ENCODE measurements at regions not wholly inside any gene's neighbourhood (a gene's known extent, or its start where the extent isn't known, plus 50 kb on each side); places are given as distances from the start of the nearest gene placed in this dataset.

DNA sequence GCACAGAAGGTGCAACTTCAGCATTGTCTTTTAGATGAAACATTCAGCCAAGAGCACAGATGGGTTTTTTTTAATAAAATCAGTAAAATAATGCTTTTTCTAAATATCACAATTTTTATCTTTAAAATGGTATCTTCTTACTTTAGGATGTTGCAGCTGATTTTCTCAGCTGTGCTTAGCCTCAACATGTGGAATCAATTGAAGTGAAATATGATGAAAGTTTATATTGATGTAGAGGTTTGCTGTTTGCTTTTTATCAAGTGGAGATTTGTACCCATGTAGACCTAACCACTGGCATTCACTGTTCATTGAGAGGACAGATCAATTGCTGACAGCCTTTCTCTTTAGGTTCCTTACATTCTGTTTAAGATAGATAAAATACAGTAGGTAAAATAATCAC lies 107.8 kb downstream of the CYB561 start:
- Histone ChIP-seq H3K14ac (ENCODE audit: low read length) (no peak overlapping the region), H3K23ac (ENCODE audit: low read depth, low read length, poor library complexity) (no peak overlapping the region), H3K27me3 (ENCODE audit: control insufficient read depth in 3 of 3, insufficient read depth in 3 of 3, low read depth in 1 of 3, low read length in 3 of 3) (no peaks in the 10 kb centered on the region), H4K8ac (ENCODE audit: low read depth, low read length) (no peak overlapping the region), H3K27ac (replicated peaks; ENCODE audit: low read length) (no peak overlapping the region), H4K91ac (ENCODE audit: low read depth, low read length, poor library complexity) (no peak overlapping the region), H3K4me3 (ENCODE audit: low read length in 2 of 2) (no peak overlapping the region), H3K79me1 (ENCODE audit: low read depth, low read length) (no peaks in the 10 kb centered on the region), H3K9ac (ENCODE audit: low read depth, low read length, poor library complexity) (no peak overlapping the region), H2AK5ac (ENCODE audit: low read depth, low read length) (no peak overlapping the region), H3K9me3 (replicated peaks in 1 of 2; ENCODE audit: control insufficient read depth in 2 of 2, insufficient read depth in 1 of 2, low read depth in 1 of 2, low read length in 2 of 2) (no peaks in the 10 kb centered on the region), H2BK120ac (ENCODE audit: low read depth, low read length) (no peak overlapping the region), H3K4me1 (ENCODE audit: control insufficient read depth in 2 of 2, insufficient read depth in 1 of 2, low read depth in 1 of 2, low read length in 2 of 2) (peaks cover 0 to 2% of the 10 kb centered on the region in 2 donors), H3K4ac (ENCODE audit: low read length) (no peak overlapping the region), H2BK15ac (ENCODE audit: low read length) (no peak overlapping the region), H2BK5ac (ENCODE audit: low read length) (no peak overlapping the region), H3K4me2 (ENCODE audit: insufficient read depth, low read length, poor library complexity, severe bottlenecking) (no peak overlapping the region), H2BK12ac (ENCODE audit: low read length) (no peak overlapping the region), H2AFZ (ENCODE audit: low read length) (no peak overlapping the region), H3K36me3 (replicated peaks in 1 of 2; ENCODE audit: control insufficient read depth in 2 of 2, insufficient read depth in 2 of 2, low read length in 2 of 2) (peaks cover 0 to 61% of the 10 kb centered on the region in 2 donors), H3K18ac (ENCODE audit: low read length) (no peak overlapping the region)
- no peak for DNase-seq (ENCODE audit: low spot score)

DNA sequence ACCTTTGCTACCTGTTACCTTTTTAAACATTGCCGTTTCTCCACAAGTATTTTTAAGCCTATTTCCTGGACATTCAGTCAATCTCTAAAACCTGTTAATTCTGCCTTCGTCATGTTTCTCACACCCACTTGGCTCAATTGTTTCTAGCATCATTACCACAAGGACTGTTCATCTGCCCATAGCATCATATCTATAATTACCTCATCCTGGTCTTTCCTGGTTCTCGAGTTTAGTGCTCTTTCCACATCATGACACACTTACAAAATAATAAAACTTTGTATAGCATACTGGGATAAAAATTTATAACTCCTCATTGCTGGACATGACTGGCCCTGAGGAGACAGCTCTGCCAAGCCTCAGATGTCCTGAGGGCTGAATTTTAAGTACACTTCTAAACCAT lies 104.8 kb downstream of the CYB561 start:
- Histone ChIP-seq H3K36me3 (replicated peaks in 1 of 2; ENCODE audit: control insufficient read depth in 2 of 2, insufficient read depth in 2 of 2, low read length in 2 of 2) (peaks cover 0 to 71% of the 10 kb centered on the region in 2 donors), H3K4me1 (ENCODE audit: control insufficient read depth in 2 of 2, insufficient read depth in 1 of 2, low read depth in 1 of 2, low read length in 2 of 2) (peaks cover 0 to 2% of the 10 kb centered on the region in 2 donors), H3K14ac (ENCODE audit: low read length) (no peak overlapping the region), H3K4me3 (ENCODE audit: low read length in 2 of 2) (no peak overlapping the region), H4K91ac (ENCODE audit: low read depth, low read length, poor library complexity) (no peak overlapping the region), H3K18ac (ENCODE audit: low read length) (no peak overlapping the region), H2BK12ac (ENCODE audit: low read length) (no peak overlapping the region), H2AFZ (ENCODE audit: low read length) (no peak overlapping the region), H3K9ac (ENCODE audit: low read depth, low read length, poor library complexity) (no peak overlapping the region), H4K8ac (ENCODE audit: low read depth, low read length) (no peak overlapping the region), H2BK15ac (ENCODE audit: low read length) (no peak overlapping the region), H3K9me3 (replicated peaks in 1 of 2; ENCODE audit: control insufficient read depth in 2 of 2, insufficient read depth in 1 of 2, low read depth in 1 of 2, low read length in 2 of 2) (no peaks in the 10 kb centered on the region), H2AK5ac (ENCODE audit: low read depth, low read length) (no peak overlapping the region), H3K4me2 (ENCODE audit: insufficient read depth, low read length, poor library complexity, severe bottlenecking) (no peak overlapping the region), H2BK120ac (ENCODE audit: low read depth, low read length) (no peak overlapping the region), H2BK5ac (ENCODE audit: low read length) (no peak overlapping the region), H3K27ac (replicated peaks; ENCODE audit: low read length) (no peak overlapping the region), H3K23ac (ENCODE audit: low read depth, low read length, poor library complexity) (no peak overlapping the region), H3K4ac (ENCODE audit: low read length) (no peak overlapping the region), H3K27me3 (ENCODE audit: control insufficient read depth in 3 of 3, insufficient read depth in 3 of 3, low read depth in 1 of 3, low read length in 3 of 3) (no peaks in the 10 kb centered on the region), H3K79me1 (ENCODE audit: low read depth, low read length) (peaks cover 1% of the 10 kb centered on the region)
- DNase-seq (ENCODE audit: low spot score), result no peak
- no CpG with 5 or more reads among the region's 3 CpGs for WGBS, 2 donors (ENCODE audit: extremely low coverage in 2 of 2, insufficient read length in 2 of 2, insufficient replicate concordance in 1 of 2)

DNA sequence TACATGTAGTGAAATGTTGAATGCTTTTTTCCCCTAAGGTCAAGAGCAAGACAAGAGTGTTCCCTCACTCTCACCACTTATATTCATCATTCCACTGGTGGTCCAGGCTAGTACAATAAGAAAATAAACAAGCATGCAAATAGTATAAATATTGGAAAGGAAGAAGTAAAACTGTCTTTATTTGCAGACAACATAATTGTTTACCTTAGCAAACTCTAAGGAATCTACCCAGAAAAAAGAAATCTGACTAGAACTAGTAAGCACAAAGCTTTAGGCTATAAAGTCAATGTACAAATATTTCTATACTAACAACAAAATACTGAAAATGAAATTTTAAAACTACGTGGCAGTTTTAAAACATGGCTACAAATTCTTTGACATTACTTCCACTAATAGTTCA lies 101.7 kb downstream of the CYB561 start:
- Histone ChIP-seq H3K4ac (ENCODE audit: low read length) (no peak overlapping the region), H3K27me3 (ENCODE audit: control insufficient read depth in 3 of 3, insufficient read depth in 3 of 3, low read depth in 1 of 3, low read length in 3 of 3) (no peaks in the 10 kb centered on the region), H3K36me3 (replicated peaks in 1 of 2; ENCODE audit: control insufficient read depth in 2 of 2, insufficient read depth in 2 of 2, low read length in 2 of 2) (peaks cover 0 to 92% of the 10 kb centered on the region in 2 donors), H3K4me3 (ENCODE audit: low read length in 2 of 2) (no peak overlapping the region), H2BK5ac (ENCODE audit: low read length) (no peak overlapping the region), H3K9ac (ENCODE audit: low read depth, low read length, poor library complexity) (no peak overlapping the region), H2AK5ac (ENCODE audit: low read depth, low read length) (no peak overlapping the region), H3K4me1 (ENCODE audit: control insufficient read depth in 2 of 2, insufficient read depth in 1 of 2, low read depth in 1 of 2, low read length in 2 of 2) (no peaks in the 10 kb centered on the region), H2BK12ac (ENCODE audit: low read length) (no peak overlapping the region), H2BK120ac (ENCODE audit: low read depth, low read length) (no peak overlapping the region), H3K79me1 (ENCODE audit: low read depth, low read length) (peaks cover 1% of the 10 kb centered on the region), H3K18ac (ENCODE audit: low read length) (no peak overlapping the region), H3K4me2 (ENCODE audit: insufficient read depth, low read length, poor library complexity, severe bottlenecking) (no peak overlapping the region), H4K91ac (ENCODE audit: low read depth, low read length, poor library complexity) (no peak overlapping the region), H3K9me3 (replicated peaks in 1 of 2; ENCODE audit: control insufficient read depth in 2 of 2, insufficient read depth in 1 of 2, low read depth in 1 of 2, low read length in 2 of 2) (no peaks in the 10 kb centered on the region), H3K23ac (ENCODE audit: low read depth, low read length, poor library complexity) (no peak overlapping the region), H3K14ac (ENCODE audit: low read length) (no peak overlapping the region), H2BK15ac (ENCODE audit: low read length) (no peak overlapping the region), H2AFZ (ENCODE audit: low read length) (no peak overlapping the region), H3K27ac (replicated peaks; ENCODE audit: low read length) (no peak overlapping the region), H4K8ac (ENCODE audit: low read depth, low read length) (no peak overlapping the region)
- WGBS, 2 donors (ENCODE audit: extremely low coverage in 2 of 2, insufficient read length in 2 of 2, insufficient replicate concordance in 1 of 2), result no CpG with 5 or more reads among the region's 1 CpG
- DNase-seq (ENCODE audit: low spot score), result no peak

DNA sequence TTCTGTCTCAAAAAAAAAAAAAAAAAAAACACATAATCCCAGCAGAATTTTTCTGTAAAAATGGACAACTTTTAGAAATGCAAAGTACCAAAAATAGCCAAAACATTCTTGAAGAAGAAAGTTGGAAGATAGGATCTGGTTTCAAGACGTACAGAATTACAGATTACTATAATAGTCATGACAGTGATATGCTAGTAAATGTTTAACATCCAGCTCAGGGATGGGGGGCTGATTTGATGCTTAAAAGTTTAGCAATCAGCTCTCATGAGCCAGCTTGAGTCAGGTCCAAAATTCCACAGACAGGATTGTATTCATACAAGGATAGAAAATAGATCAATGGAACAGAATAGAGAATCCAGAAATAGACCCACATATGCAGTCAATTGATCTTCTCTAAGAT lies 100.5 kb downstream of the CYB561 start:
- no CpG with 5 or more reads among the region's 1 CpG for WGBS, 2 donors (ENCODE audit: extremely low coverage in 2 of 2, insufficient read length in 2 of 2, insufficient replicate concordance in 1 of 2)
- Histone ChIP-seq H2AFZ (ENCODE audit: low read length) (no peak overlapping the region), H3K9me3 (replicated peaks in 1 of 2; ENCODE audit: control insufficient read depth in 2 of 2, insufficient read depth in 1 of 2, low read depth in 1 of 2, low read length in 2 of 2) (no peaks in the 10 kb centered on the region), H3K79me1 (ENCODE audit: low read depth, low read length) (peaks cover 1% of the 10 kb centered on the region), H3K18ac (ENCODE audit: low read length) (no peak overlapping the region), H3K27me3 (ENCODE audit: control insufficient read depth in 3 of 3, insufficient read depth in 3 of 3, low read depth in 1 of 3, low read length in 3 of 3) (no peaks in the 10 kb centered on the region), H2BK15ac (ENCODE audit: low read length) (no peak overlapping the region), H2AK5ac (ENCODE audit: low read depth, low read length) (no peak overlapping the region), H3K4me1 (ENCODE audit: control insufficient read depth in 2 of 2, insufficient read depth in 1 of 2, low read depth in 1 of 2, low read length in 2 of 2) (no peaks in the 10 kb centered on the region), H3K36me3 (replicated peaks in 1 of 2; ENCODE audit: control insufficient read depth in 2 of 2, insufficient read depth in 2 of 2, low read length in 2 of 2) (peaks cover 0 to 93% of the 10 kb centered on the region in 2 donors), H2BK120ac (ENCODE audit: low read depth, low read length) (no peak overlapping the region), H3K9ac (ENCODE audit: low read depth, low read length, poor library complexity) (no peak overlapping the region), H4K91ac (ENCODE audit: low read depth, low read length, poor library complexity) (no peak overlapping the region), H2BK5ac (ENCODE audit: low read length) (no peak overlapping the region), H3K27ac (replicated peaks; ENCODE audit: low read length) (no peak overlapping the region), H3K4me2 (ENCODE audit: insufficient read depth, low read length, poor library complexity, severe bottlenecking) (no peak overlapping the region), H3K14ac (ENCODE audit: low read length) (no peak overlapping the region), H3K4ac (ENCODE audit: low read length) (no peak overlapping the region), H4K8ac (ENCODE audit: low read depth, low read length) (no peak overlapping the region), H3K23ac (ENCODE audit: low read depth, low read length, poor library complexity) (no peak overlapping the region), H2BK12ac (ENCODE audit: low read length) (no peak overlapping the region), H3K4me3 (ENCODE audit: low read length in 2 of 2) (no peak overlapping the region)
- no peak for DNase-seq (ENCODE audit: low spot score)

Measured in neuronal stem cell (in vitro differentiated cells).